HepG2 (cell line): ENCODE measurements at regions not wholly inside any gene's neighbourhood (a gene's known extent, or its start where the extent isn't known, plus 50 kb on each side); places are given as distances from the start of the nearest gene placed in this dataset.

Source experiments
- ATAC-seq: fragments of 200-7000 bp; cut with Tn5 transposase; 3 replicates; pipeline ENCODE4 v1.9.1; 2020; ENCODE audit warnings: mild to moderate bottlenecking, moderate library complexity
- BruUV-seq: library from RNA; stranded (reverse); fragments of 400-500 nt; replicated peaks from 2 replicates; lab custom pipeline; 2021; lab: Mats Ljungman, UMichigan
- CTCF ChIA-PET: fragments of 300-600 bp; formaldehyde crosslinking; extraction: SDS; loops from one replicate; lab custom pipeline; 2021; ENCODE audit warnings: low total read pairs, inconsistent platforms, low intra/inter-chr PET ratio; lab: Yijun Ruan, JAX
- POLR2A ChIA-PET: fragments of 350-600 bp; sonication (Branson Sonifier 250); formaldehyde crosslinking; loops from one replicate; lab custom pipeline; 2020; ENCODE audit warnings: antibody characterized with exemption, inconsistent platforms; lab: Yijun Ruan, JAX
- DNase-seq: peaks from one replicate; pipeline ENCODE4 v3.0.0-alpha.2; 2015; ENCODE audit warnings: low spot score
- FAIRE-seq: peaks from 3 replicates; lab custom pipeline; 2011; peaks lifted over from hg19 to GRCh38; lab: Jason Lieb, UNC
- H2AFZ ChIP-seq: one replicate; pipeline ENCODE4 v1.6.1; 2011; ENCODE audit warnings: low read length, inconsistent platforms
- H3K27ac ChIP-seq: fragments of 300-600 bp; 3 replicates; pipeline ENCODE4 v1.8.0; 2011; ENCODE audit warnings: mixed run types, mild to moderate bottlenecking, mixed read lengths, low read length, inconsistent platforms; ENCODE audit not compliant: insufficient read depth; ENCODE audit errors: extremely low read length
- H3K27me3 ChIP-seq, 2 experiments: fragments of 200-600 bp in 1 of 2; 2 replicates in 1 of 2; 3 replicates in 1 of 2; pipeline versions ENCODE4 v1.6.0 to v1.8.0; 2011; ENCODE audit warnings: low read length in 2 of 2, mild to moderate bottlenecking in 2 of 2, moderate library complexity in 2 of 2, inconsistent platforms in 1 of 2; ENCODE audit not compliant: insufficient read depth in 2 of 2, control insufficient read depth in 1 of 2
- H3K36me3 ChIP-seq, 2 experiments: fragments of 200-600 bp in 1 of 2; replicated peaks in 1 of 2; 2 replicates in 1 of 2; 3 replicates in 1 of 2; pipeline versions ENCODE4 v1.5.1 to v1.8.0; 2011; ENCODE audit warnings: low read length in 2 of 2, inconsistent platforms in 1 of 2; ENCODE audit not compliant: insufficient read depth in 2 of 2, control insufficient read depth in 1 of 2
- H3K4me1 ChIP-seq: 2 replicates; pipeline ENCODE4 v1.5.1; 2012; ENCODE audit warnings: low read length, inconsistent platforms; ENCODE audit not compliant: insufficient read depth
- H3K4me2 ChIP-seq: 2 replicates; pipeline ENCODE4 v1.6.0; 2011; ENCODE audit warnings: low read depth, low read length, inconsistent platforms
- H3K4me3 ChIP-seq, 3 experiments: fragments of 200-600 bp in 1 of 3; sonication (generic), shearing (Covaris generic) in 1 of 3; replicated peaks in 1 of 3; 2 replicates each; pipeline ENCODE4 v1.5.1; 2011 to 2016; ENCODE audit warnings: low read length in 3 of 3, inconsistent platforms in 2 of 3, low read depth in 2 of 3, mild to moderate bottlenecking in 2 of 3, control low read depth in 1 of 3, mixed read lengths in 1 of 3; ENCODE audit not compliant: insufficient read depth in 1 of 3
- H3K79me2 ChIP-seq: one replicate; pipeline ENCODE4 v1.6.1; 2011; ENCODE audit warnings: low read length, inconsistent platforms; ENCODE audit not compliant: insufficient read depth
- H3K9ac ChIP-seq: 2 replicates; pipeline ENCODE4 v1.6.0; 2011; ENCODE audit warnings: mild to moderate bottlenecking, low read depth, low read length, inconsistent platforms; ENCODE audit not compliant: insufficient read depth
- H3K9me3 ChIP-seq: 2 replicates; pipeline ENCODE4 v1.5.1; 2012; ENCODE audit warnings: mild to moderate bottlenecking, low read length
- H4K20me1 ChIP-seq: 2 replicates; pipeline ENCODE4 v1.6.0; 2011; ENCODE audit warnings: inconsistent platforms, mild to moderate bottlenecking, low read length, moderate library complexity; ENCODE audit not compliant: insufficient read depth
- CHD2 ChIP-seq: IDR thresholded peaks from 2 replicates; pipeline ENCODE4 v1.6.1; 2011; ENCODE audit warnings: low read depth, low read length, improper control_type of control experiment
- EHMT2 ChIP-seq: fragments of 200-600 bp; sonication (generic); IDR thresholded peaks from 2 replicates; pipeline ENCODE4 v1.7.0; 2017; ENCODE audit warnings: antibody characterized with exemption, low read depth, low read length, borderline replicate concordance
- GTF3A ChIP-seq: sonication (generic); formaldehyde crosslinking; conservative IDR thresholded peaks from 2 replicates; pipeline ENCODE4 v1.4.0; 2020; ENCODE audit warnings: mild to moderate bottlenecking, missing genetic modification reagents
- MAFG ChIP-seq: sonication (generic); formaldehyde crosslinking; IDR thresholded peaks from 2 replicates; pipeline ENCODE4 v1.5.1; 2020; ENCODE audit warnings: mild to moderate bottlenecking, missing genetic modification reagents
- XBP1 ChIP-seq: sonication (generic); formaldehyde crosslinking; IDR thresholded peaks from 2 replicates; pipeline ENCODE4 v1.5.0; 2020; ENCODE audit warnings: missing genetic modification reagents
- ZNF12 ChIP-seq: sonication (generic); formaldehyde crosslinking; IDR thresholded peaks from 2 replicates; pipeline ENCODE4 v1.5.0; 2020; ENCODE audit warnings: missing genetic modification reagents
- WGBS: methylation state at CpG from one replicate; pipeline ENCODE4 v1.1.6; 2017; ENCODE audit warnings: low lambda C conversion rate; 5-methylcytosine and 5-hydroxymethylcytosine counted together
- in situ Hi-C: cut with HindIII; loops from 2 replicates; pipeline ENCODE4 v1.10.0; 2017; ENCODE audit warnings: low pct_unique_long_range_greater_than_20kb; ENCODE audit not compliant: extremely low pct_ligation_motif_present
- intact Hi-C: fragments of 100-400 bp; cut with micrococcal nuclease; formaldehyde crosslinking; loops from one replicate; pipeline ENCODE4 v1.10.0; 2022; ENCODE audit not compliant: unreplicated experiment
- TF ChIP-seq, protein P1 (sequence below): sonication (generic); formaldehyde crosslinking; IDR thresholded peaks from 2 replicates; pipeline ENCODE4 v1.4.0; 2020; ENCODE audit warnings: missing genetic modification reagents, borderline replicate concordance

GRCh38 chr20:17029698-17030097 is 197.1 kb upstream of the PCSK2 start:
- Histone ChIP-seq H2AFZ (no peak overlapping the region), H3K9me3 (no peaks in the 10 kb centered on the region), H3K27ac (no peak overlapping the region), H3K4me1 (no peaks in the 10 kb centered on the region), H3K79me2 (no peaks in the 10 kb centered on the region), H3K4me2 (no peak overlapping the region), H3K36me3 (no peaks in the 10 kb centered on the region), H3K27me3 (peaks cover 0 to 3% of the 10 kb centered on the region in 2 experiments; a peak in 1 of 5 replicates), H3K9ac (no peak overlapping the region), H3K4me3 (no peak overlapping the region), H4K20me1 (no peaks in the 10 kb centered on the region)
- no peak for FAIRE-seq
- BruUV-seq, result no TSS peak
- intact Hi-C loops (loop anchor here (10.0 kb wide), 1 partner anchor 705 kb away; no protein-coding TSS in a partner anchor), in situ Hi-C loops (no loop called here)
- no peak for ATAC-seq
- CTCF ChIA-PET, result no interaction called here
- WGBS, result 3% methylated on average over 4 of the region's 4 CpGs
- no peak for DNase-seq
- TF ChIP-seq MAFG (CRISPR knock-in tag), result no peak
- no peak for TF ChIP-seq ZNF12
- POLR2A ChIA-PET, result no interaction called here

DNA sequence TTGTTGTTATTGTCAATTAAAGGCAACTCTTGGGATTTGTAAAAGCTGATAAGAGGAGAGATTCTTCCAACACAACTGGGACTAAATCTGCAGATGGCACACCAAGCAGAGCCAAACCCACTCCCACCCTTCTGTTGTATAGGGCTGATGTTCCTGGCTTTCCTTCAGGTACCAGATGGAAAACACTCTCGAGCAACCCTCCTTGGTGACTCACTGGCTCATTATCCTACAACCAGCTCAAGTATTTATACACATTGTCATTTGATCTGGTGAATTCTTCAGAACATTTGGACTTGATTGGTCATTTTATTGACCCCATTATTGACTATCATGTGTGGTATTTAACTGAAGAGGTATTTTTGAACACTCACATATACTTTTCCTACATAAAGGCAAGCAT is 190.3 kb upstream of the PCSK2 start:
- no peak overlapping the region for H3K27ac ChIP-seq
- TF ChIP-seq CHD2, result no peak
- no peak for TF ChIP-seq GTF3A (CRISPR knock-in tag)
- no peak for TF ChIP-seq EHMT2
- TF ChIP-seq XBP1, result no peak
- TF ChIP-seq, protein P1, sequence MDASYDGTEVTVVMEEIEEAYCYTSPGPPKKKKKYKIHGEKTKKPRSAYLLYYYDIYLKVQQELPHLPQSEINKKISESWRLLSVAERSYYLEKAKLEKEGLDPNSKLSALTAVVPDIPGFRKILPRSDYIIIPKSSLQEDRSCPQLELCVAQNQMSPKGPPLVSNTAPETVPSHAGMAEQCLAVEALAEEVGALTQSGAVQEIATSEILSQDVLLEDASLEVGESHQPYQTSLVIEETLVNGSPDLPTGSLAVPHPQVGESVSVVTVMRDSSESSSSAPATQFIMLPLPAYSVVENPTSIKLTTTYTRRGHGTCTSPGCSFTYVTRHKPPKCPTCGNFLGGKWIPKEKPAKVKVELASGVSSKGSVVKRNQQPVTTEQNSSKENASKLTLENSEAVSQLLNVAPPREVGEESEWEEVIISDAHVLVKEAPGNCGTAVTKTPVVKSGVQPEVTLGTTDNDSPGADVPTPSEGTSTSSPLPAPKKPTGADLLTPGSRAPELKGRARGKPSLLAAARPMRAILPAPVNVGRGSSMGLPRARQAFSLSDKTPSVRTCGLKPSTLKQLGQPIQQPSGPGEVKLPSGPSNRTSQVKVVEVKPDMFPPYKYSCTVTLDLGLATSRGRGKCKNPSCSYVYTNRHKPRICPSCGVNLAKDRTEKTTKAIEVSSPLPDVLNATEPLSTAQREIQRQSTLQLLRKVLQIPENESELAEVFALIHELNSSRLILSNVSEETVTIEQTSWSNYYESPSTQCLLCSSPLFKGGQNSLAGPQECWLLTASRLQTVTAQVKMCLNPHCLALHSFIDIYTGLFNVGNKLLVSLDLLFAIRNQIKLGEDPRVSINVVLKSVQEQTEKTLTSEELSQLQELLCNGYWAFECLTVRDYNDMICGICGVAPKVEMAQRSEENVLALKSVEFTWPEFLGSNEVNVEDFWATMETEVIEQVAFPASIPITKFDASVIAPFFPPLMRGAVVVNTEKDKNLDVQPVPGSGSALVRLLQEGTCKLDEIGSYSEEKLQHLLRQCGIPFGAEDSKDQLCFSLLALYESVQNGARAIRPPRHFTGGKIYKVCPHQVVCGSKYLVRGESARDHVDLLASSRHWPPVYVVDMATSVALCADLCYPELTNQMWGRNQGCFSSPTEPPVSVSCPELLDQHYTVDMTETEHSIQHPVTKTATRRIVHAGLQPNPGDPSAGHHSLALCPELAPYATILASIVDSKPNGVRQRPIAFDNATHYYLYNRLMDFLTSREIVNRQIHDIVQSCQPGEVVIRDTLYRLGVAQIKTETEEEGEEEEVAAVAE (CRISPR knock-in tag), result no peak
- no peaks in the 10 kb centered on the region for H3K4me1 ChIP-seq
- FAIRE-seq (no peak), ATAC-seq (no peak), DNase-seq (no peak)
- no peak overlapping the region for H3K4me2 ChIP-seq
- intact Hi-C loops, result no loop called here
- no peaks in the 10 kb centered on the region for H3K36me3 ChIP-seq
- H3K9ac ChIP-seq, result no peak overlapping the region
- peaks cover 0 to 2% of the 10 kb centered on the region in 2 experiments; a peak in 1 of 5 replicates for H3K27me3 ChIP-seq
- POLR2A ChIA-PET, result no interaction called here
- H3K79me2 ChIP-seq, result no peaks in the 10 kb centered on the region
- no peak overlapping the region for H3K4me3 ChIP-seq
- in situ Hi-C loops, result no loop called here
- H3K9me3 ChIP-seq, result no peaks in the 10 kb centered on the region
- no peaks in the 10 kb centered on the region for H4K20me1 ChIP-seq
- 0% methylated on average over 1 of the region's 1 CpG for WGBS
- no peak overlapping the region for H2AFZ ChIP-seq
- CTCF ChIA-PET, result no interaction called here
- BruUV-seq, result no TSS peak
